ENCODE measurements at regions not wholly inside any gene's neighbourhood (a gene's known extent, or its start where the extent isn't known, plus 50 kb on each side); places are given as distances from the start of the nearest gene placed in this dataset.

DNA sequence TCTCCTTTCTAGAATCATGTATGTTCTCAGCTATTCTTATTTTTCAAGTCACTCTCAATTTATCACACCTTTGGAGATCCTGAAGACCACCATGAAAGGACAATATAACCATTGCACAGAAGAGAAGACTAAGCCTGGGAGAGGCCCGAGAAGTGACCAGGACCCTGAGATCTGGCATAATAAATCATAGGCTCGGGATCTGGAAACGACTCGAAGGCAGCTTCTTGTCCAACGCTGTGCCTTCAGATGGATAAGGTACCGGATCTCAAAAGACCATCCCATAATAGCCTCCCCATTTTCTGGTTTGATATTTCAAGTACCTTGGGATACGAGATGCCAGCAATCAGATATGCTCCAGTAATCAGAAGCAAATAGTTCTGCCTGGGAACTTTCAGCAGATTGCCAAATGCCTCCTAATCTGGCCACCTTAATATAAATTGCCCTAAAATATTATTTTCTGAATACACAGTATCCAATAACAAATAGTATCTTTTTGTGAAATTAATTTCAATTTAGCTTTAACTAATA, 179.2 kb upstream of the ZMIZ1 start:
- ChIA-PET CTCF (interaction anchor here (0.7 kb wide), 1 partner anchor 40 kb away, joined by 3 read pairs; no protein-coding TSS in a partner anchor), POLR2A (no interaction called here)
- TF ChIP-seq, protein P1, sequence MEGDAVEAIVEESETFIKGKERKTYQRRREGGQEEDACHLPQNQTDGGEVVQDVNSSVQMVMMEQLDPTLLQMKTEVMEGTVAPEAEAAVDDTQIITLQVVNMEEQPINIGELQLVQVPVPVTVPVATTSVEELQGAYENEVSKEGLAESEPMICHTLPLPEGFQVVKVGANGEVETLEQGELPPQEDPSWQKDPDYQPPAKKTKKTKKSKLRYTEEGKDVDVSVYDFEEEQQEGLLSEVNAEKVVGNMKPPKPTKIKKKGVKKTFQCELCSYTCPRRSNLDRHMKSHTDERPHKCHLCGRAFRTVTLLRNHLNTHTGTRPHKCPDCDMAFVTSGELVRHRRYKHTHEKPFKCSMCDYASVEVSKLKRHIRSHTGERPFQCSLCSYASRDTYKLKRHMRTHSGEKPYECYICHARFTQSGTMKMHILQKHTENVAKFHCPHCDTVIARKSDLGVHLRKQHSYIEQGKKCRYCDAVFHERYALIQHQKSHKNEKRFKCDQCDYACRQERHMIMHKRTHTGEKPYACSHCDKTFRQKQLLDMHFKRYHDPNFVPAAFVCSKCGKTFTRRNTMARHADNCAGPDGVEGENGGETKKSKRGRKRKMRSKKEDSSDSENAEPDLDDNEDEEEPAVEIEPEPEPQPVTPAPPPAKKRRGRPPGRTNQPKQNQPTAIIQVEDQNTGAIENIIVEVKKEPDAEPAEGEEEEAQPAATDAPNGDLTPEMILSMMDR (IDR thresholded peaks at IDR 0.05; ENCODE audit: control extremely low read depth, extremely low read depth, low read depth, missing control alignments): no peak
- DNase-seq (ENCODE audit: extremely low spot score): no peak

DNA sequence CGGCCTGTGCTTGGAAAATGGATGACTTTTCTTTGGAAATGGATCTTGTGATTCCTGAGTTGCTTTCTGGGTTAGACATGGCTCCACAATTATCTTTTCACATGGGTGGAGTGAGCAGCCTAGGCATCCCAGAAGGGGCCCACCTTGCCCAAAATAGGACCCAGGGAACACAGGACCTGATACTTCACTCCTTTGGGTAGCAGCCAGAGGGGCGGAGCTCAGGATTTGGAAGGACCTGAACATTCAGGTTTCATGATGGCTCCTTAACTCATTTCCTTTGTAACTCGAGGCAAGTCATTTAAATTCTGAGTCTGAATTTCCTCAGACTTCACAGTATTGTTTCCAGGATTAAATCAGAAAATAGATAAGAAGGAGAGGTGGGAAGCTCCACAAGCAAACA, 178.3 kb upstream of the ZMIZ1 start:
- DNase-seq (ENCODE audit: extremely low spot score): no peak
- TF ChIP-seq, protein P1 (IDR thresholded peaks at IDR 0.05; ENCODE audit: control extremely low read depth, extremely low read depth, low read depth, missing control alignments): no peak
- CTCF ChIA-PET: no interaction called here
- POLR2A ChIA-PET: no interaction called here

GRCh38 chr10:78891741-78892140, 177.0 kb upstream of the ZMIZ1 start:
- no peak for DNase-seq (ENCODE audit: extremely low spot score)
- ChIA-PET POLR2A (no interaction called here), CTCF (no interaction called here)
- TF ChIP-seq, protein P1 (IDR thresholded peaks at IDR 0.05; ENCODE audit: control extremely low read depth, extremely low read depth, low read depth, missing control alignments): no peak

- POLR2A ChIA-PET: no interaction called here
- no peak for DNase-seq (ENCODE audit: extremely low spot score)
- CTCF ChIA-PET: no interaction called here
- TF ChIP-seq, protein P1 (IDR thresholded peaks at IDR 0.05; ENCODE audit: control extremely low read depth, extremely low read depth, low read depth, missing control alignments): no peak
Measured at GRCh38 chr10:78892338-78893176, 176.2 kb upstream of the ZMIZ1 start.

GRCh38 chr10:78893217-78893616, 175.5 kb upstream of the ZMIZ1 start:
- ChIA-PET CTCF (interaction anchor here (1.1 kb wide), 1 partner anchor 22 kb away, joined by 3 read pairs; no protein-coding TSS in a partner anchor), POLR2A (no interaction called here)
- DNase-seq (ENCODE audit: extremely low spot score): no peak
- TF ChIP-seq, protein P1 (IDR thresholded peaks at IDR 0.05; ENCODE audit: control extremely low read depth, extremely low read depth, low read depth, missing control alignments): no peak

GRCh38 chr10:78894089-78894840, 174.5 kb upstream of the ZMIZ1 start:
- CTCF ChIA-PET: interaction anchor here (1.1 kb wide), 1 partner anchor 21 kb away, joined by 3 read pairs; no protein-coding TSS in a partner anchor
- POLR2A ChIA-PET: no interaction called here
- DNase-seq (ENCODE audit: extremely low spot score): no peak
- TF ChIP-seq, protein P1 (IDR thresholded peaks at IDR 0.05; ENCODE audit: control extremely low read depth, extremely low read depth, low read depth, missing control alignments): no peak

Measured in GM10248 (cell line).